ENCODE measurements at regions not wholly inside any gene's neighbourhood (a gene's known extent, or its start where the extent isn't known, plus 50 kb on each side); places are given as distances from the start of the nearest gene placed in this dataset.

DNA sequence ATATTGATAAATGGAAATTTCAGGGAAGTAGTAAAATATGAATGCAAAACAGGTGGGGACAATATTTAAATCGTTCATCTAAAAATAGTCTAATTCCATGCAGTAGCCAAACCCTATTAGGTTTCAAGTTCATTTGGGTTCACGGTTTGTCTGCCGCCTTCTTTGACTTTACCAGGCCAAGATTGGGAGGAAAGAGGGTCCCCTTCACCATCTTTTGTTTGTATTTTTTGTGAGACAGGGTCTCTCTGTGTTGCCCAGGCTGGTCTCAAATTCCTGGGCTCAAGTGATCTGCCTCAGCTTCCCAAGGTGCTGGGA, 98.5 kb upstream of the ATL2 start:
- ChIA-PET POLR2A (no interaction called here), CTCF (interaction anchor here (1.0 to 1.3 kb wide), 2 partner anchors 160 to 598 kb away, joined by 4 read pairs; no protein-coding TSS in a partner anchor)

DNA sequence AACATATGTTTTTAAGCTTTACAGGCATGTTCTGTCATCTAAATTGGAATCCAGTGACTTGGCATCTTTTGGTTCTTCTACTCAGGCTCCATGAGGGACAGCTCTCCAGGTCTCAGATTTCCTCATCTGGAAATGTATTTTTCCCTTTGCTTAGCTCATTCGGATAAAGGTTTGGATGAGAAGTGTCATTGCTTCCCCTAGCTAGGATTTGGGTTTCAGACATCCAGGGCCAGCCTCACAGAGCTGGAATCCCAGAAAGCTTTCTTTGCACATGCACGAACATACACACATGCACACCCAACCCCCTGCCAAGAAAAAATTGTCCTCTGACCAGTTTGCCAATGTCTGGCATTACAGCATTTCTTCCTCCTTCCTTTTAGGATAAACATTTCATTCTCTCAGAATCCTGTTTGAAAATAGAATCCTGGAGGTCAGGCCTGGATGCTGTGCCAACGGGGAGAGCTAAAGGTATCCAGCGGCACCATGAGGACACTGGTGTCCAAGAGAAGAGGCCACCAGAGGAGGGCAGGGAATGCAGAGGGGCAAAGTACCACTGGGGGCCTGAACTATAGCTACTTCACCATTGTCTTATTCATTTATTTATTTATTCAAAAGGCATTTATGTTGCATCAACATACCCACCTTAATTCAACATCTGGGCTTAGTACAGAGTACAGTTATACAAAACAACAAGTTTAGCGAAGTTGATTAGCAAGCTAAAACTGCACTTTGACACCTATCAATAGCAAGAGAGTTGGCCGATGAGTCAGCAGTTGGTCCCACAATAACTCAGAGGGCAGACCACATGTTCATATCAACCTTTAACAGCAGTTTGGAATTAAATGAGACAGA, 97.9 kb upstream of the ATL2 start:
- CTCF ChIA-PET, result interaction anchor here (1.0 to 1.6 kb wide), 3 partner anchors 9 to 598 kb away, joined by 4 to 9 read pairs (median 4); no protein-coding TSS in a partner anchor
- no peak for DNase-seq

More for the DNA sequence above, 98.5 kb upstream of the ATL2 start:
- Mint-ChIP-seq H3K9me3 (peaks cover 12% of the 10 kb centered on the region), H3K27me3 (peaks cover 8% of the 10 kb centered on the region), H3K4me1 (peaks cover 21% of the 10 kb centered on the region), H3K4me3 (no peak overlapping the region), H3K36me3 (ENCODE audit: low read depth) (no peaks in the 10 kb centered on the region), H3K27ac (no peak overlapping the region)
- no peak for DNase-seq

GRCh38 chr2:38474021-38474456, 97.0 kb upstream of the ATL2 start:
- DNase-seq, result no peak
- Mint-ChIP-seq H3K9me3 (peaks cover 3% of the 10 kb centered on the region), H3K4me1 (peaks cover 21% of the 10 kb centered on the region), H3K4me3 (no peak overlapping the region), H3K36me3 (ENCODE audit: low read depth) (no peaks in the 10 kb centered on the region), H3K27me3 (peaks cover 5% of the 10 kb centered on the region), H3K27ac (no peak overlapping the region)
- CTCF ChIA-PET, result interaction anchor here (0.6 to 1.6 kb wide), 3 partner anchors 8 to 334 kb away, joined by 3 to 9 read pairs (median 3); no protein-coding TSS in a partner anchor
- POLR2A ChIA-PET, result interaction anchor here (1.3 kb wide), 1 partner anchor 98 kb away, joined by 4 read pairs; no protein-coding TSS in a partner anchor

More for the DNA sequence above, 97.9 kb upstream of the ATL2 start:
- POLR2A ChIA-PET, result interaction anchor here (1.3 kb wide), 1 partner anchor 99 kb away, joined by 4 read pairs; no protein-coding TSS in a partner anchor
- Mint-ChIP-seq H3K27ac (peak overlapping the region; percentile 57), H3K4me3 (no peak overlapping the region), H3K36me3 (ENCODE audit: low read depth) (no peaks in the 10 kb centered on the region), H3K9me3 (peaks cover 6% of the 10 kb centered on the region), H3K27me3 (peaks cover 7% of the 10 kb centered on the region), H3K4me1 (peaks cover 21% of the 10 kb centered on the region)

DNA sequence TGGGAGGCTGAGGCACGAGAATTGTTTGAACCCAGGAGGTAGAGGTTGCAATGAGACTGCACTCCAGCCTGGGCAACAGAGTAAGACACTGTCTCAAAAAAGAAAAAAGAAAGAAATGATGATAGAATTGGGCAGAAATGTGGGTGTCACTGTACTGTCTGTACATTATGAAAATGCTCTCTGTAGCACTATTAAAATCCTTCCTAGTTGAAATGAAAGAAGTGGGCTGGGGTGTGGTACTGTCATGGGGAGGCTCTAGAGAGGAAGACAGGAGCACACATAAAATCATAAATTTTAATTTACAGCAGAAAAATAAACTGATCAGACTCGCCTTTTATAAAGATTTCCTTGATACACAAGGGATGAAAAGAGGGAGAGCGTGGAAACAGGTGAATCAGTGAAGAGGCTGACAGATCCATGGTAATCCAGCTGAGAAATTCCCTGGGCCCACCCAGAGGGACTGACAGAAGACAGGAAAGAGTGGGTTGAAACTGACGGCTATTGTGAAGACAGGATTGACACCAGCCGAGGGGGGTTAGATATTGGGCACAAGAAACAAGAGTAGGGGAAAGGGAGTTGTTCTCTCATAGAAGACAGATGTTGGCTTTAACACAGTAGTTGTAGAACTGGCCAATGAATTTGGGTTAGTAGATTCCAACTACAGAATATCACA, 96.4 kb upstream of the ATL2 start:
- DNase-seq, result no peak
- H3K36me3 Mint-ChIP-seq (ENCODE audit: low read depth), result no peaks in the 10 kb centered on the region
- H3K27ac Mint-ChIP-seq, result no peak overlapping the region
- H3K4me3 Mint-ChIP-seq, result no peak overlapping the region
- ChIA-PET POLR2A (no interaction called here), CTCF (interaction anchor here (0.7 to 1.6 kb wide), 2 partner anchors 8 to 40 kb away, joined by 3 to 9 read pairs; no protein-coding TSS in a partner anchor)
- H3K4me1 Mint-ChIP-seq, result peaks cover 21% of the 10 kb centered on the region
- peaks cover 2% of the 10 kb centered on the region for H3K27me3 Mint-ChIP-seq
- H3K9me3 Mint-ChIP-seq, result no peaks in the 10 kb centered on the region

GRCh38 chr2:38470115-38470514, 93.0 kb upstream of the ATL2 start:
- no peak overlapping the region for H3K27ac Mint-ChIP-seq
- peaks cover 16% of the 10 kb centered on the region for H3K4me1 Mint-ChIP-seq
- no peaks in the 10 kb centered on the region for H3K9me3 Mint-ChIP-seq
- ChIA-PET CTCF (interaction anchor here (0.6 to 1.6 kb wide), 3 partner anchors 11 to 167 kb away, joined by 3 to 4 read pairs (median 3); no protein-coding TSS in a partner anchor), POLR2A (no interaction called here)
- peaks cover 3% of the 10 kb centered on the region for H3K27me3 Mint-ChIP-seq
- no peaks in the 10 kb centered on the region for H3K36me3 Mint-ChIP-seq (ENCODE audit: low read depth)
- no peak overlapping the region for H3K4me3 Mint-ChIP-seq
- no peak for DNase-seq

- Mint-ChIP-seq H3K4me1 (no peaks in the 10 kb centered on the region), H3K4me3 (no peak overlapping the region), H3K36me3 (ENCODE audit: low read depth) (no peaks in the 10 kb centered on the region), H3K27me3 (peaks cover 3% of the 10 kb centered on the region), H3K27ac (no peak overlapping the region), H3K9me3 (no peaks in the 10 kb centered on the region)
- ChIA-PET CTCF (interaction anchor here (0.7 to 1.9 kb wide), 6 partner anchors 9 to 152 kb away, joined by 3 to 6 read pairs (median 4); no protein-coding TSS in a partner anchor), POLR2A (no interaction called here)
- DNase-seq, result no peak
Measured at GRCh38 chr2:38467768-38468455, 90.8 kb upstream of the ATL2 start.

DNA sequence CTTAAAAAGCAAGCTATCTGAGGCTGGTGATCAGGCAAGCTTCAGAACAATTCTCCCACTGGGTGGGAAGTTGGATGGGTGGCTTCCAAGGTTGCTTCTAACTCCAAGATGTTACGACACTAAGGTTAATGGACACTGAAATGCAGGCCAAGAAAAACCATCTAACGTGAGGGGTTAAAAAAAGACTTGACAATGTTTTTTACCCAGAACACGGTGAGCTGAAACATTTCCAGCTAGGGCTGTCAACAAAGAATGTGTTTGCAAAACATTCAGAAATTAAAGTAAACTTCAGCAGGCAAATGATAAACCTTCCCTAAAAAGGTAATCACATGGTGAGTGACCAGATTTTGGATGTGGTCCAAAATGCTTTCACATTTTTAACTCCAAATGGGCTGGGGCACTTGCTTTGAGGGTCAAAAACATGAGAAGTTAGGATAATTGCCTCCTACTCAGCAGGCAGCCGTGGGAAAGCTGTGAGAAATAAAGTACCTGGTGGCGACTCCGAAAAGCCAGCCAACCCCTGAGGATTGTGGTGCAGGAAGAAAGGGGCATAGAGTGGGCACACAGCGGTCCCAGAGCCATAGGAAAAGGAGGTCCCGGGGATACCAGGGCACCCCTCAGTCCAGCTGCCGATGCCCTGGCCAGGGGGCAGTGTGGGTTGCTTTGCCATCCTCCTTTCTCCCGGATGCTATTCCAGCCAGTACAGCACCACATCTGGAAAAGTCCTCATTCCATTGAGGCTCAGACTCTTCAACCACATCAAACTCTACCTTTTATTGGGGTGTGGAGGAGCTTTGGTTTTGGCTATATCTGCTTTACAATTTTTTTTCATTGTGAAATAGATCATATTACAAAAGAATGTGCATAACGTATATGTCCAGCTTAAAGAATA, 90.0 kb upstream of the ATL2 start:
- ChIA-PET POLR2A (no interaction called here), CTCF (interaction anchor here (0.7 to 1.9 kb wide), 5 partner anchors 10 to 151 kb away, joined by 3 to 6 read pairs (median 5); no protein-coding TSS in a partner anchor)
- DNase-seq, result no peak
- no peaks in the 10 kb centered on the region for H3K36me3 Mint-ChIP-seq (ENCODE audit: low read depth)
- no peak overlapping the region for H3K4me3 Mint-ChIP-seq
- no peaks in the 10 kb centered on the region for H3K9me3 Mint-ChIP-seq
- peaks cover 3% of the 10 kb centered on the region for H3K27me3 Mint-ChIP-seq
- peaks cover 2% of the 10 kb centered on the region for H3K4me1 Mint-ChIP-seq
- no peak overlapping the region for H3K27ac Mint-ChIP-seq

DNA sequence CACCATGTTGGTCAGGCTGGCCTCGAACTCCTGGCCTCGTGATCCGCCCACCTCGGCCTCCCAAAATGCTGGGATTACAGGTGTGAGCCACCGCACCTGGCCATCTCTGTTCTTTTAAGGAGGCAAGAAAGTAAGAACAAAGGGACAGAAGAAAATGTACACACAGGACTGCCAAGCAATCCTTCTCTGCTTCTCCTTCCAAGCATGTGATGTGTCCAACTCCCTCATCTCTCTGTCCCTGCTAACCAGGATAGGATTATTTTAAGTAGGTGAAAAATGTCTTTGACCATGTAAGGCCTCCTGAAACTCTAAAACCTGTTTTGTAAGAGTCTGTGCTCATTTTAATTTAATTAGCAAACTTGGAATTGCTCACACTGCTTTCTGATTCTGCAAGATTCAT, 89.3 kb upstream of the ATL2 start:
- Mint-ChIP-seq H3K9me3 (no peaks in the 10 kb centered on the region), H3K4me1 (peaks cover 2% of the 10 kb centered on the region), H3K27ac (no peak overlapping the region), H3K36me3 (ENCODE audit: low read depth) (no peaks in the 10 kb centered on the region), H3K27me3 (peaks cover 3% of the 10 kb centered on the region), H3K4me3 (no peak overlapping the region)
- POLR2A ChIA-PET, result no interaction called here
- no peak for DNase-seq
- CTCF ChIA-PET, result interaction anchor here (1.6 kb wide), 1 partner anchor 8 kb away, joined by 9 read pairs; no protein-coding TSS in a partner anchor

- peaks cover 3% of the 10 kb centered on the region for H3K27me3 Mint-ChIP-seq
- H3K4me1 Mint-ChIP-seq, result peaks cover 2% of the 10 kb centered on the region
- CTCF ChIA-PET, result interaction anchor here (0.6 to 1.6 kb wide), 5 partner anchors 8 to 165 kb away, joined by 3 to 9 read pairs (median 4); no protein-coding TSS in a partner anchor
- H3K27ac Mint-ChIP-seq, result no peak overlapping the region
- H3K36me3 Mint-ChIP-seq (ENCODE audit: low read depth), result no peaks in the 10 kb centered on the region
- no peaks in the 10 kb centered on the region for H3K9me3 Mint-ChIP-seq
- POLR2A ChIA-PET, result no interaction called here
- H3K4me3 Mint-ChIP-seq, result no peak overlapping the region
- peak; percentile 39 for DNase-seq
Measured at GRCh38 chr2:38465789-38466127, 88.7 kb upstream of the ATL2 start.

- Mint-ChIP-seq H3K4me3 (no peak overlapping the region), H3K27me3 (peaks cover 3% of the 10 kb centered on the region), H3K4me1 (peaks cover 2% of the 10 kb centered on the region), H3K36me3 (ENCODE audit: low read depth) (no peaks in the 10 kb centered on the region), H3K27ac (no peak overlapping the region), H3K9me3 (no peaks in the 10 kb centered on the region)
- CTCF ChIA-PET, result interaction anchor here (0.6 to 1.6 kb wide), 5 partner anchors 9 to 164 kb away, joined by 3 to 9 read pairs (median 4); no protein-coding TSS in a partner anchor
- POLR2A ChIA-PET, result no interaction called here
- no peak for DNase-seq
Measured at GRCh38 chr2:38464971-38465788, 88.1 kb upstream of the ATL2 start.

- H3K4me3 Mint-ChIP-seq, result no peak overlapping the region
- DNase-seq, result no peak
- POLR2A ChIA-PET, result interaction anchor here (0.7 kb wide), 1 partner anchor 101 kb away, joined by 3 read pairs; no protein-coding TSS in a partner anchor
- CTCF ChIA-PET, result interaction anchor here (1.1 to 1.2 kb wide), 2 partner anchors 8 to 44 kb away, joined by 3 read pairs; no protein-coding TSS in a partner anchor
- no peaks in the 10 kb centered on the region for H3K9me3 Mint-ChIP-seq
- H3K27ac Mint-ChIP-seq, result no peak overlapping the region
- H3K4me1 Mint-ChIP-seq, result peaks cover 2% of the 10 kb centered on the region
- H3K36me3 Mint-ChIP-seq (ENCODE audit: low read depth), result no peaks in the 10 kb centered on the region
- H3K27me3 Mint-ChIP-seq, result peaks cover 3% of the 10 kb centered on the region
Measured at GRCh38 chr2:38463752-38464151, 86.7 kb upstream of the ATL2 start.

Measured in activated CD4-positive, alpha-beta T cell treated with anti-CD3 and anti-CD28 coated beads, Interleukin-2, amount 10 ng/mL, durations not matched to agents 7 days and 5 days (primary cell).